K562 (cell line): ENCODE measurements at regions not wholly inside any gene's neighbourhood (a gene's known extent, or its start where the extent isn't known, plus 50 kb on each side); places are given as distances from the start of the nearest gene placed in this dataset.

Experiments used
- ATAC-seq: fragments of 200-7000 bp; cut with Tn5 transposase; 3 replicates; pipeline ENCODE4 v1.9.1; 2020; ENCODE audit warnings: moderate library complexity
- BruUV-seq: library from RNA; stranded (reverse); fragments of 400-500 nt; replicated peaks from 2 replicates; lab custom pipeline; 2021; lab: Mats Ljungman, UMichigan
- CTCF ChIA-PET: fragments of 300-600 bp; formaldehyde crosslinking; extraction: SDS; loops from one replicate; lab custom pipeline; 2021; ENCODE audit warnings: low intra/inter-chr PET ratio; lab: Yijun Ruan, JAX
- POLR2A ChIA-PET: fragments of 300-600, 350-650 bp; sonication (Branson Sonifier 250); formaldehyde crosslinking; extraction: SDS; loops from one replicate; lab custom pipeline; 2021; ENCODE audit warnings: antibody characterized with exemption, inconsistent platforms; lab: Yijun Ruan, JAX
- DNase-seq, 4 experiments: peaks; one replicate each; pipeline versions ENCODE4 v3.0.0 to v3.0.0-alpha.2; 2011 to 2018; ENCODE audit warnings: low spot score in 3 of 4, mixed read lengths in 3 of 4; ENCODE audit errors: extremely low read depth in 1 of 4
- FAIRE-seq: peaks from 2 replicates; lab custom pipeline; 2011; peaks lifted over from hg19 to GRCh38; lab: Jason Lieb, UNC
- H2AFZ ChIP-seq: 2 replicates; pipeline ENCODE4 v1.6.0; 2011; ENCODE audit warnings: low read depth, low read length, control low read depth, inconsistent platforms
- H3K27ac ChIP-seq: fragments of 200-600 bp; 3 replicates; pipeline ENCODE4 v1.8.0; 2011; ENCODE audit warnings: low read depth, mild to moderate bottlenecking, control low read depth, inconsistent platforms, low read length, moderate library complexity, mixed read lengths; ENCODE audit errors: extremely low read depth
- H3K27me3 ChIP-seq, 2 experiments: fragments of 300-600 bp in 1 of 2; 2 replicates in 1 of 2; 3 replicates in 1 of 2; pipeline versions ENCODE4 v1.6.0 to v1.8.0; 2011; ENCODE audit warnings: inconsistent platforms in 2 of 2, low read length in 2 of 2, mild to moderate bottlenecking in 1 of 2, mixed read lengths in 1 of 2, moderate library complexity in 1 of 2; ENCODE audit not compliant: control insufficient read depth in 2 of 2, insufficient read depth in 2 of 2
- H3K36me3 ChIP-seq: fragments of 300-600 bp; 3 replicates; pipeline ENCODE4 v1.8.0; 2011; ENCODE audit warnings: mild to moderate bottlenecking, low read length, inconsistent platforms; ENCODE audit not compliant: control insufficient read depth, insufficient read depth
- H3K4me1 ChIP-seq, 2 experiments: fragments of 200-600 bp in 1 of 2; replicated peaks in 1 of 2; 2 replicates in 1 of 2; 3 replicates in 1 of 2; pipeline versions ENCODE4 v1.5.1 to v1.8.0; 2011; ENCODE audit warnings: inconsistent platforms in 2 of 2, low read length in 2 of 2, mild to moderate bottlenecking in 1 of 2, mixed read lengths in 1 of 2, moderate library complexity in 1 of 2; ENCODE audit not compliant: control insufficient read depth in 2 of 2, insufficient read depth in 2 of 2
- H3K4me2 ChIP-seq: 2 replicates; pipeline ENCODE4 v1.6.1; 2011; ENCODE audit warnings: low read length, control low read depth, inconsistent platforms, mixed read lengths; ENCODE audit not compliant: insufficient read depth
- H3K4me3 ChIP-seq: fragments of 200-600 bp; sonication (generic), shearing (Covaris generic); 2 replicates; pipeline ENCODE4 v1.5.1; 2016; ENCODE audit warnings: control low read depth, inconsistent platforms
- H3K79me2 ChIP-seq: fragments of 200-600 bp; 3 replicates; pipeline ENCODE4 v1.8.0; 2011; ENCODE audit warnings: low read length, inconsistent platforms; ENCODE audit not compliant: control insufficient read depth, insufficient read depth
- H3K9ac ChIP-seq, 2 experiments: 2 replicates each; pipeline versions ENCODE4 v1.6.0 to v1.6.1; 2011; ENCODE audit warnings: low read depth in 2 of 2, low read length in 2 of 2, control low read depth in 1 of 2, inconsistent platforms in 1 of 2, mild to moderate bottlenecking in 1 of 2, mixed read lengths in 1 of 2; ENCODE audit not compliant: insufficient read depth in 1 of 2
- H3K9me1 ChIP-seq: one replicate; pipeline ENCODE4 v1.6.0; 2011; ENCODE audit warnings: inconsistent platforms, mild to moderate bottlenecking, low read length, moderate library complexity; ENCODE audit not compliant: control insufficient read depth, insufficient read depth
- H3K9me3 ChIP-seq: replicated peaks from 2 replicates; pipeline ENCODE4 v1.5.1; 2011; ENCODE audit warnings: low read depth, low read length, inconsistent platforms; ENCODE audit not compliant: control insufficient read depth, insufficient read depth
- H4K20me1 ChIP-seq: replicated peaks from 2 replicates; pipeline ENCODE4 v1.6.1; 2011; ENCODE audit warnings: low read length, inconsistent platforms, mixed read lengths; ENCODE audit not compliant: control insufficient read depth, insufficient read depth
- FOXJ3 ChIP-seq: sonication (generic); formaldehyde crosslinking; IDR thresholded peaks from 2 replicates; pipeline ENCODE4 v1.4.0; 2020; ENCODE audit warnings: mild to moderate bottlenecking, missing genetic modification reagents
- FOXK1 ChIP-seq: sonication (generic); formaldehyde crosslinking; IDR thresholded peaks from 2 replicates; pipeline ENCODE4 v1.8.0; 2022; ENCODE audit warnings: missing genetic modification reagents, mild to moderate bottlenecking, borderline replicate concordance
- NFIX ChIP-seq: fragments of 250-450 bp; sonication (Bioruptor Pico); IDR thresholded peaks from 2 replicates; pipeline ENCODE4 v1.4.0; 2020; ENCODE audit warnings: low read depth, mild to moderate bottlenecking, moderate library complexity
- RBM17 ChIP-seq: fragments of 200-400 bp; formaldehyde crosslinking; IDR thresholded peaks from 2 replicates; pipeline ENCODE4 v1.6.1; 2017; ENCODE audit warnings: low read depth, mild to moderate bottlenecking, low read length, borderline replicate concordance
- SMARCB1 ChIP-seq: IDR thresholded peaks from 2 replicates; pipeline ENCODE4 v1.6.1; 2011; ENCODE audit warnings: improper control_type of control experiment, low read depth; ENCODE audit not compliant: insufficient read length
- SNIP1 ChIP-seq: fragments of 450-650 bp; IDR thresholded peaks from 2 replicates; pipeline ENCODE4 v1.7.1; 2017; ENCODE audit warnings: low read depth, mild to moderate bottlenecking
- TAF9B ChIP-seq: fragments of 450-650 bp; IDR thresholded peaks from 2 replicates; pipeline ENCODE4 v1.6.1; 2018; ENCODE audit warnings: mild to moderate bottlenecking; ENCODE audit not compliant: partially characterized antibody
- TCF7 ChIP-seq: sonication (generic); IDR thresholded peaks from 2 replicates; pipeline ENCODE4 v1.6.1; 2016; ENCODE audit warnings: antibody characterized with exemption, borderline replicate concordance
- ZNF121 ChIP-seq: sonication (generic); formaldehyde crosslinking; conservative IDR thresholded peaks from 2 replicates; pipeline ENCODE4 v1.8.0; 2022; ENCODE audit warnings: missing genetic modification reagents
- ZNF764 ChIP-seq: fragments of 250-450 bp; sonication (Bioruptor Pico); IDR thresholded peaks from 2 replicates; pipeline ENCODE4 v1.4.0; 2020; ENCODE audit warnings: low read depth, mild to moderate bottlenecking, moderate library complexity
- WGBS: fragments of 100-300 bp; shearing (Covaris generic); methylation state at CpG from one replicate; pipeline ENCODE4 v1.1.6; 2016; ENCODE audit warnings: low coverage, mixed read lengths; ENCODE audit not compliant: insufficient coverage; ENCODE audit errors: missing lambda C conversion rate; 5-methylcytosine and 5-hydroxymethylcytosine counted together
- in situ Hi-C: fragments of 300-500 bp; cut with MboI; formaldehyde crosslinking; loops from 4 replicates; pipeline ENCODE4 v1.15.0; 2018; ENCODE audit warnings: inconsistent platforms, mixed read lengths
- intact Hi-C: fragments of 100-400 bp; cut with micrococcal nuclease; formaldehyde crosslinking; loops from 2 replicates; pipeline ENCODE4 v1.14.2; 2022
- TF ChIP-seq, protein P1 (sequence below): sonication (generic); formaldehyde crosslinking; IDR thresholded peaks from 2 replicates; pipeline ENCODE4 v1.8.0; 2022; ENCODE audit warnings: mild to moderate bottlenecking, low read depth, missing genetic modification reagents

DNA sequence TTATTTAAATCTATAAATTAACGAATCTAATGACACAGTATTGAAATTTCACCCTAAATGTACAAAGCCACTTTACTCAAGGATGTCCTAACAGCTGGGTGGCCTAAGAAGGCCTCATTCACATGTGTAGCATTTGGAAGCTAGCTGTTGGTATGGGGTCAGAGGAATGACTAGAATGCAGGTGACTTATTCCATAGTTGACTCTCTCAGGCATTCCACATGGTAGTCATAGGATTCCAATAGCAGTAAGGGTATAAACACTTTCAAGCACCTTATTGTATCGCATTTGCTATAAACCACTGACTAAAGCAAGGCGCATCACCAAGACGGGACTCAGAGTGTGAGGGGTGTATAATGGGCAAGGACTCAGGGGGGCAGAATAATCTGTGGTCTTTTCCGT is 294.8 kb upstream of the EPHA3 start:
- in situ Hi-C loops, result no loop called here
- DNase-seq (no peak), FAIRE-seq (no peak), ATAC-seq (no peak)
- H3K9me1 ChIP-seq, result no peaks in the 10 kb centered on the region
- no peak overlapping the region for H3K4me2 ChIP-seq
- H3K36me3 ChIP-seq, result no peaks in the 10 kb centered on the region
- H3K9me3 ChIP-seq, result no peaks in the 10 kb centered on the region
- ChIA-PET CTCF (no interaction called here), POLR2A (no interaction called here)
- H3K27me3 ChIP-seq, result no peaks in the 10 kb centered on the region
- no TSS peak for BruUV-seq
- no peak overlapping the region for H2AFZ ChIP-seq
- H3K4me3 ChIP-seq, result no peak overlapping the region
- H3K27ac ChIP-seq, result no peak overlapping the region
- no peaks in the 10 kb centered on the region for H3K79me2 ChIP-seq
- H4K20me1 ChIP-seq, result no peaks in the 10 kb centered on the region
- intact Hi-C loops, result no loop called here
- H3K4me1 ChIP-seq, result no peaks in the 10 kb centered on the region
- TF ChIP-seq FOXJ3 (CRISPR knock-in tag) (no peak), ZNF121 (no peak), ZNF764 (CRISPR knock-in tag) (no peak), NFIX (CRISPR knock-in tag) (no peak), SMARCB1 (no peak)
- TF ChIP-seq, protein P1, sequence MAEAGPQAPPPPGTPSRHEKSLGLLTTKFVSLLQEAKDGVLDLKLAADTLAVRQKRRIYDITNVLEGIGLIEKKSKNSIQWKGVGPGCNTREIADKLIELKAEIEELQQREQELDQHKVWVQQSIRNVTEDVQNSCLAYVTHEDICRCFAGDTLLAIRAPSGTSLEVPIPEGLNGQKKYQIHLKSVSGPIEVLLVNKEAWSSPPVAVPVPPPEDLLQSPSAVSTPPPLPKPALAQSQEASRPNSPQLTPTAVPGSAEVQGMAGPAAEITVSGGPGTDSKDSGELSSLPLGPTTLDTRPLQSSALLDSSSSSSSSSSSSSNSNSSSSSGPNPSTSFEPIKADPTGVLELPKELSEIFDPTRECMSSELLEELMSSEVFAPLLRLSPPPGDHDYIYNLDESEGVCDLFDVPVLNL (CRISPR knock-in tag), result no peak
- 1% methylated on average over 5 of the region's 5 CpGs for WGBS
- H3K9ac ChIP-seq, result no peak overlapping the region

DNA sequence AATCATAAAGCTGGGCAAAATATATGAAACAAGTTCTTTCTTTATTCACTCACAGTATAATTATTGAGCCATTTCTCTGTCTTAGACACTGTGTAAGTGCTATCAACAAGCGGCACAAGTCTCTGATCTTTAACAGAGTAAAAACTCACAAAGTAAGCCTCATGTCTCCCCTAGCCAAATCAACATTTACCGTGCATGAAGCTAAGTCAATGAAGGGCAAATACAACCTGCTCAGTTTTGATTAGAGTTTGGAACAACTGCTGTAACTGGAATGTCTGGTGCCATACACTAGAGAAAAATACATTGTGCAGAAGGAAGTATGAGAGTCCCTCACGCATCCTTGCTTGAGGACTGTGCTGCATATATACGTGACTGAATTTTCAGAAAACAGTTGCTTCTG is 291.0 kb upstream of the EPHA3 start:
- Histone ChIP-seq H3K27ac (no peak overlapping the region), H3K4me2 (no peak overlapping the region), H3K9me3 (no peaks in the 10 kb centered on the region), H3K9me1 (no peaks in the 10 kb centered on the region), H2AFZ (no peak overlapping the region), H4K20me1 (no peaks in the 10 kb centered on the region), H3K27me3 (no peaks in the 10 kb centered on the region), H3K9ac (no peak overlapping the region), H3K36me3 (no peaks in the 10 kb centered on the region), H3K4me3 (no peak overlapping the region), H3K79me2 (no peaks in the 10 kb centered on the region), H3K4me1 (no peaks in the 10 kb centered on the region)
- in situ Hi-C loops (no loop called here), intact Hi-C loops (no loop called here)
- ChIA-PET CTCF (no interaction called here), POLR2A (no interaction called here)
- FAIRE-seq (no peak), ATAC-seq (no peak), DNase-seq (no peak)
- no peak for TF ChIP-seq FOXK1 (CRISPR knock-in tag)
- TF ChIP-seq RBM17, result no peak
- TF ChIP-seq TCF7, result no peak
- no peak for TF ChIP-seq SNIP1
- no peak for TF ChIP-seq TAF9B
- WGBS, result 0% methylated on average over 2 of the region's 4 CpGs
- no TSS peak for BruUV-seq
